Caki2 (cell line): ENCODE measurements at regions not wholly inside any gene's neighbourhood (a gene's known extent, or its start where the extent isn't known, plus 50 kb on each side); places are given as distances from the start of the nearest gene placed in this dataset.

ENCODE experiments used
- DNase-seq: peaks from one replicate; pipeline ENCODE4 v3.0.0-alpha.2; 2015; ENCODE audit warnings: low read depth
- in situ Hi-C: cut with HindIII; loops from 2 replicates; pipeline ENCODE4 v1.10.0; 2016; ENCODE audit warnings: low sequenced_read_pairs, low pct_unique_long_range_greater_than_20kb, mixed read lengths

- no peak for DNase-seq
- in situ Hi-C loops, result loop anchor here (10.0 kb wide), 1 partner anchor 316 kb away; no protein-coding TSS in a partner anchor
Measured at GRCh38 chr1:221118938-221119320, 239.7 kb downstream of the HLX start.

DNA sequence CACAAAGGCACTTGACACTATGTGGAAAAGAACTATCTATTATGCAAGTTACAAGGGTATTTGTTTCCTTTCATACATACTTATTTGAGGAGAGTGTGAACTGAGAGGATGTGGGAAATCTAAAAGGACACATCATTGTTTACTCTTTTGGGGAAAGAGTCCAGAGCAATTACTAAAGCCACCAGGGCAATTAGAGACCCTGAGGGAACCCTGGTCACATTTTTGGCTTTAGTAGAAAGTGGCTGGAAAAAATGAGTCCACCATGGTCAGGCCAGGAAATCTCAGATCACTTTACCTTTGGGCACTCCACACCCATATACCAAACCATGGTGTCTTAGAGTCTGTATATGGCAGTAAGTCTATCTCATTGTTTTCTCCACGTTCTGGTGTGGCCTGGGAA is 243.3 kb downstream of the HLX start:
- in situ Hi-C loops, result no loop called here
- no peak for DNase-seq

GRCh38 chr1:221125976-221126375 is 246.7 kb downstream of the HLX start:
- in situ Hi-C loops, result no loop called here
- no peak for DNase-seq

DNA sequence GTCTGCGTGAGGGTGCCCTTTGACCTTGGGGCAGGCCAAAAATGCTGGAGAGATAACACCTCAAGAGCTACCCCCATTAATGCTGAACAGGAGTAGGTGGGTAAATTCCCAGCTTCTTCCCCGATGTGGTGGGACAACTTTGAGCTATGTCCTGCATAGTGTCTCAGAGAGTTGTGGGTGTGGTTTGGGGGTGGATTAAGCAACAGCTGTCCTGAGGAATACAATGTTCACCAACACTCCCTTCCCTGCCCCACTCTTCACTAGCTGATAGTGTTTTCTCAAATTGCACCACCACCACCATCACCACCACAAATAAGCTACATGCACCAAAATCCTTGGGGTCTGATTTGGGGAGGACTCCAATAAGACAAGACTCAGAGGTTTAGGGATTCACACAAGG is 258.4 kb downstream of the HLX start:
- no peak for DNase-seq
- in situ Hi-C loops, result no loop called here

GRCh38 chr1:221138516-221138915 is 259.3 kb downstream of the HLX start:
- no peak for DNase-seq
- in situ Hi-C loops, result no loop called here

- in situ Hi-C loops, result no loop called here
- no peak for DNase-seq
Measured at GRCh38 chr1:221139991-221140390, 260.7 kb downstream of the HLX start.

- DNase-seq, result no peak
- in situ Hi-C loops, result no loop called here
Measured at GRCh38 chr1:221141096-221141495, 261.9 kb downstream of the HLX start.

DNA sequence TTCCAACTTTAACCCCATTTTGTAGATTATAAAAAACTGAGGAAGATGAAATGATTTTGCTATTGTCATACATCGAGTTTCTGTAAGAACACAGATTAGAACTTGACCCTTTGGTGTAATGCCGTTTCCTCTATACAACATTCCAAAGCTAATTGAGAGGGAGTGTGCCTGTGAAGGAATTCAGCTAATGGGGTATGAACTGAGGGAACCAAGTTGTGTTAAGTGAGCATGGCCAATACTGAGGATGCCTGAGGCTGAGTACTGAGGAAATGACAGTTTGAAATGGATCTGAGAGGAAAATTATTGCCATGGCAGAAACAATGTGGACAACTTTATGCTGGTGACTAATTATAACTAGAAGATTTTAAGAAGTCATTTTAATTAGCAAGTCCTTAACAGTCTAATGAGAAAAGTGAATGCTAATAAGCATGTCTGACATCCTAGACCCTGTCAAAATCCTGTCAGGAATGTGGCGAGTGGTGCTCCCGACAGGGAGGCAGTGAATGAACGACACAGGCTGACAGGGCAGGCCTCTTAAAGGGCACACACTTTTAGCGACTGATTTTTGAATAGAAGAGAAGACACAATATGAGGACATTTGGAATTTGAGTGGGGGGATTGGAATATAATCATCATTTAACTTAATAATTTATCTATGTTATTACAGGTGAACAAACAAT is 262.5 kb downstream of the HLX start:
- no peak for DNase-seq
- in situ Hi-C loops, result no loop called here

DNA sequence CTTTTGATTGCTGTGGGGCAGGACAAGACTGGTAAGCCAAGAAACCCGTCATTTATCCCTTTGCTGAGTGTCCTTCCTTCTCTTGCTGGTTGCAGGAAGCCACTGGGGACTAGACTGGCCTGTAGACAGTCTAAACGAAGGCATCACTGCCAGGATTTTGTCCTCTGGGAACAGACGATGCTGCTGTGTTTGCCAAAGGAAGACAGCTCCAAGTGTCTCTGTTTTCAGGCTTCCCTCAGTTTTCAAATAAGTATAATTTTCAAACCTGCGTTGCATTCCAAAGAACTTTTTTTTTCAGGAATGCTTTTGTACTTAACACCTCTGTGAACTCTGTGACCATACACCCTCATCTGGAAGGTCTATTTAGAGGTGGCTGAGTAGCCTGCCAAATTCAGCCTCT is 269.4 kb downstream of the HLX start:
- DNase-seq, result no peak
- in situ Hi-C loops, result no loop called here

GRCh38 chr1:221149111-221149510 is 269.9 kb downstream of the HLX start:
- no peak for DNase-seq
- in situ Hi-C loops, result no loop called here

GRCh38 chr1:221149555-221150075 is 270.4 kb downstream of the HLX start:
- no peak for DNase-seq
- in situ Hi-C loops, result no loop called here

GRCh38 chr1:221150996-221151395 is 271.8 kb downstream of the HLX start:
- in situ Hi-C loops, result no loop called here
- no peak for DNase-seq

- in situ Hi-C loops, result no loop called here
- no peak for DNase-seq
Measured at GRCh38 chr1:221154932-221155331, 275.7 kb downstream of the HLX start.

DNA sequence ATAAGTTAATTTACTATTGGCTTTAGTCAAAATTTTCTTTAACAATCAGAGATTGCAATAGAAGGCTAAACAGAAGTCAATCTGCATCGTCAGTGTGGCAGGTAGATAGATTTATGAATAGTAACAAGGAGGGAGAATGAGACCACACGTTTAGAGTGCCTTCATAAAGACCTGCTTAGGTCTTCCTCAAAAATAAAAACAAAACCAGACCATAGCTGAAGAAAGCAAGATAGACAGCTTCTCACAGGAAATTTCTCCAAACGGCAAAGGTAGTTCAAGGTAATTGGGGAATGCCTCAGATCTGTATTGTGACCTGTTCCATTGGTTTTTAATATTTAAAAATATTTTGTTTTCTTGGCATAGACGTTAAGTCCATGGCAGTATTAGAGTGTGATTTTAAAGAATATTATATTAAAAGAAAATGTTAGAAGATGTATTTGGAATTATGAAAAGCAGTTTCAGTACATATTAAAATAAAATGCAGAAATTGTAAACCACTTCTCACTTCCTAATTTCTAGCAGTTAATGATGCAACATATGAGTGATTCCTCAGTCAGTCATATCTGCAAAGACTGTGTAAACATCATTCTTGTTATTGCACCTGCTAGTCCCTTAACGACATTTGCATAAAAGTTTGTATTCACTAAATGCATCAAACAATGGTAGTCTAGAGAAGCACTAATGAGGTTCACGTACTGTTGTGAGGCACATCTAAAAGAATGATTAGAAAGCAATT is 278.0 kb downstream of the HLX start:
- no peak for DNase-seq
- in situ Hi-C loops, result no loop called here

DNA sequence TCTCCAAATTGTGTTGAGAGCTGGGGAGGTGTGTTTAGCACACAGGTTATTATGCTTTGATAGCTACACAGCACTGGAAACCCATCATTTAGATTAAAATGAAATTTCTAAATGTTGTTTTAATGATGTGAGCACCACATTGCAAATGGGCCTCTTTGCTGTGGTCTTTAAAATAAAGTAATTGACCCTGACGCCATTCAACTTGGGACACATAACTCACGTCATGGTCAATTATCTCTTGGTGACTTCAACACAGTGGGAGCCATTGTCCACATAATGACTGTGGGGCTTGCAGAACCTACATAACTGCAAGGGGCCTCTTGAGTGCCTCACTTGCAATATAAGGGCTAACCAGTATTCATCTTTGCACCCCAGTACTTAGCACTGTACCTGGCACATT is 280.4 kb downstream of the HLX start:
- no peak for DNase-seq
- in situ Hi-C loops, result no loop called here

DNA sequence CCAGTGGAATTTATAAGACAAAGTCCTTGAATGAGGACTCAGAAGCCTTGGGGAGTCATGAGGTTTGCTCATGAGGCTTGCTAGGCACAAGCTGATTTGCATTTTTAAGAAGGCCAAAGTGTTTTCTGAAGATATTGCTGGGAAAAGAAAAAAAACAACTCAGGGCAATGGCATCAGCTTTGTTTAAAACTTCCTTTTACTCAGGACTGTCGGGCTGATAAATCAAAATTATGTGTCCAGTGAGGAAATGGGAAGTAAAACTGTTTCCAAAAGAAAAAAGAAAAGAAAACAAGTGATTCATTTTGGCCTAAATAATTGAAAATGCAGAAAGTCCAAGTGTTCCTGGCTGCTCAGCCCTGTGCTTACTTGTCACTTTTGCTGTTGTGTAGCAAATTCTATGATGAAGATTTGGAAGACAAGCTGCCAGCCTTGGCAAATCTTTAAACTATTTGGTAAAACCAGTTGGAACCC is 282.4 kb downstream of the HLX start:
- in situ Hi-C loops, result no loop called here

DNA sequence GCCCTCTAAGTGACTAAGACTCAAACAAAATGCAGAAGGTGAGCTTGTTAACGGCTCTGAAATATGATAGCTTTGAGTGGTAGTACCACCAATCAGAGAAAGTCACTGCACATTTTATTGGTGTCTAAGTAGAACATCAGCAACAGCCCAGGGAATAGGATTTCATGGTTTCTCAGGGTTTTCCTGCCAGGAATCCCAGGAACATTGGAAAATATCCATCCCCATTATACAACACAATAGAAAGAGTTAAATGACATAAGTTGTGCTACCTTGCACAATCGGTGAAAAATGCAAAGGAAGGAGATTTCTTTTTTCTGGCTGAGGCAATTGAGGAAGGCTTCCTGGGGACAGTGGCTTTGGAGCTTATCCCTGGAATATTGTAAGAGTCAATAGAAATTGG is 283.1 kb downstream of the HLX start:
- in situ Hi-C loops, result no loop called here
- DNase-seq, result no peak

More for the DNA sequence above, 282.4 kb downstream of the HLX start:
- DNase-seq, result no peak

DNA sequence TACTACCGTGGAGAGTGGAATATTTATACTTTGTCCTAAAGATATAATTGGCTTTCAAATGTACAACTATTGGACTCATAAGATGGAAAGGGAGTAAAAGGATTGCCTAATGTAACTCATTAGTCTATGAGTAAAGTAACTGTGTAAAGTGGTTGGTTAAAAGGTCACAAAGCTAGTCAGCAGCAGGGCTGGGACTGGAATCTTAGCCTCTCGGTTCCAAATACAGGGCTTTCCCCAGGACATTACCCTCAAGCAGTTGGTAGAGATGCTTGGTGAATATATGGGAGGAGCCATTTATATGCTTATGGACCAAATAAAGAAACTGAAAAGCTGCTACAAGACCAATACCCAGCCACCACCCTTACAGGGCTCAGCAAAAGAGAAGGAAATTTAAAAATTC is 283.7 kb downstream of the HLX start:
- DNase-seq, result no peak
- in situ Hi-C loops, result no loop called here

DNA sequence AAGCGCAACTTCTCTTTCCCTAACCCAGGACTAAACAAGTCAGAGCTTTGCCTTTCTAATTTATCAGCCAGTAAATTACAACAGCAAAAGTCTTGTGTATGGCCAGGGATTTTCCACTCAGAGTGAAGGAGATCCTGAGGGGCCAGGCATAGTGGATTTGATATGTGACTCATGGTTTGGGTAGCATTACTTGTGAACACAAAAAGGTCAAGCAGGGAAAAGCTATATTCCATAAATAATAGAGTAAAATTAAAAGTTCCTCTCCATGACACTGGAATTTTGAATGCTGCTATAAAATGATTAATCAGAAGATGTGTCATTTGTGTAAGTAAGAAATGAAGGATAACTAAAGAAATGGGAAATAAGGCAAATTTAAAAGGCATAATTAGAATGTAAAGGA is 284.8 kb downstream of the HLX start:
- DNase-seq, result no peak
- in situ Hi-C loops, result no loop called here
